Osteocyte (in vitro differentiated cells): ENCODE measurements at regions not wholly inside any gene's neighbourhood (a gene's known extent, or its start where the extent isn't known, plus 50 kb on each side); places are given as distances from the start of the nearest gene placed in this dataset.

ENCODE experiments used
- DNase-seq: peaks from one replicate; pipeline ENCODE4 v3.0.0; 2021; ENCODE audit warnings: mixed read lengths; ENCODE audit not compliant: unreplicated experiment; ENCODE audit errors: extremely low spot score
- H3K27ac Mint-ChIP-seq: one replicate; pipeline ENCODE4 v1.8.0; 2021; ENCODE audit warnings: mild to moderate bottlenecking, mixed read lengths; ENCODE audit not compliant: unreplicated experiment
- H3K27me3 Mint-ChIP-seq: one replicate; pipeline ENCODE4 v1.8.0; 2021; ENCODE audit warnings: mixed read lengths; ENCODE audit not compliant: unreplicated experiment
- H3K36me3 Mint-ChIP-seq: one replicate; pipeline ENCODE4 v1.8.0; 2021; ENCODE audit warnings: mixed read lengths; ENCODE audit not compliant: unreplicated experiment
- H3K4me1 Mint-ChIP-seq: one replicate; pipeline ENCODE4 v1.8.0; 2021; ENCODE audit warnings: mixed read lengths; ENCODE audit not compliant: unreplicated experiment
- H3K4me3 Mint-ChIP-seq: one replicate; pipeline ENCODE4 v1.8.0; 2021; ENCODE audit warnings: mild to moderate bottlenecking, moderate library complexity, mixed read lengths; ENCODE audit not compliant: unreplicated experiment
- H3K9me3 Mint-ChIP-seq: one replicate; pipeline ENCODE4 v1.8.0; 2021; ENCODE audit warnings: mixed read lengths; ENCODE audit not compliant: unreplicated experiment
- CTCF ChIP-seq: fragments of 200-600 bp; sonication (generic); IDR thresholded peaks from 2 replicates; pipeline ENCODE4 v1.5.0; 2021; ENCODE audit warnings: antibody characterized with exemption, mild to moderate bottlenecking, moderate library complexity

- H3K4me1 Mint-ChIP-seq: no peaks in the 10 kb centered on the region
- H3K9me3 Mint-ChIP-seq: no peaks in the 10 kb centered on the region
These were observed 1376.7 kb downstream of the PCDH19 start for GRCh38 chrX:99033226-99033901.

GRCh38 chrX:99010957-99011356 is 1399.1 kb downstream of the PCDH19 start:
- H3K36me3 Mint-ChIP-seq: no peaks in the 10 kb centered on the region

More at GRCh38 chrX:99033226-99033901, 1376.7 kb downstream of the PCDH19 start:
- no peak for DNase-seq
- Mint-ChIP-seq H3K27ac (no peak overlapping the region), H3K36me3 (no peaks in the 10 kb centered on the region), H3K4me3 (no peak overlapping the region), H3K27me3 (no peaks in the 10 kb centered on the region)
- TF ChIP-seq CTCF: no peak

GRCh38 chrX:99001286-99001685 is 1408.8 kb downstream of the PCDH19 start:
- no peak overlapping the region for H3K27ac Mint-ChIP-seq
- H3K4me1 Mint-ChIP-seq: no peaks in the 10 kb centered on the region
- DNase-seq: no peak
- H3K9me3 Mint-ChIP-seq: peaks cover 47% of the 10 kb centered on the region
- H3K36me3 Mint-ChIP-seq: no peaks in the 10 kb centered on the region
- no peaks in the 10 kb centered on the region for H3K27me3 Mint-ChIP-seq
- no peak for TF ChIP-seq CTCF
- H3K4me3 Mint-ChIP-seq: no peak overlapping the region

More at GRCh38 chrX:99010957-99011356, 1399.1 kb downstream of the PCDH19 start:
- DNase-seq: no peak
- no peak for TF ChIP-seq CTCF
- Mint-ChIP-seq H3K4me1 (no peaks in the 10 kb centered on the region), H3K27me3 (no peaks in the 10 kb centered on the region), H3K4me3 (no peak overlapping the region), H3K27ac (no peak overlapping the region), H3K9me3 (peaks cover 44% of the 10 kb centered on the region)

- no peak for TF ChIP-seq CTCF
- H3K4me1 Mint-ChIP-seq: no peaks in the 10 kb centered on the region
- H3K9me3 Mint-ChIP-seq: peaks cover 11% of the 10 kb centered on the region
- no peaks in the 10 kb centered on the region for H3K27me3 Mint-ChIP-seq
- no peak overlapping the region for H3K27ac Mint-ChIP-seq
- no peak for DNase-seq
- no peaks in the 10 kb centered on the region for H3K36me3 Mint-ChIP-seq
- no peak overlapping the region for H3K4me3 Mint-ChIP-seq
These were observed 1447.1 kb downstream of the PCDH19 start for GRCh38 chrX:98962996-98963395.

- Mint-ChIP-seq H3K4me3 (no peak overlapping the region), H3K27ac (no peak overlapping the region), H3K4me1 (no peaks in the 10 kb centered on the region), H3K36me3 (no peaks in the 10 kb centered on the region), H3K27me3 (no peaks in the 10 kb centered on the region), H3K9me3 (peaks cover 47% of the 10 kb centered on the region)
- no peak for TF ChIP-seq CTCF
- DNase-seq: no peak
These were observed 1454.1 kb downstream of the PCDH19 start for GRCh38 chrX:98956014-98956413.
